Osteoblast (primary cell): ENCODE measurements at regions not wholly inside any gene's neighbourhood (a gene's known extent, or its start where the extent isn't known, plus 50 kb on each side); places are given as distances from the start of the nearest gene placed in this dataset.

ENCODE experiments used
- DNase-seq: peaks from one replicate; pipeline ENCODE4 v3.0.0; 2011; ENCODE audit warnings: low spot score, mixed read lengths; ENCODE audit not compliant: insufficient read length; ENCODE audit errors: missing footprints
- H2AFZ ChIP-seq: 2 replicates; pipeline ENCODE4 v1.6.0; 2011; ENCODE audit warnings: mild to moderate bottlenecking, low read length
- H3K27ac ChIP-seq: 2 replicates; pipeline ENCODE4 v1.5.1; 2011; ENCODE audit warnings: mild to moderate bottlenecking, low read depth, low read length, moderate library complexity
- H3K27me3 ChIP-seq: 2 replicates; pipeline ENCODE4 v1.6.0; 2012; ENCODE audit warnings: mild to moderate bottlenecking, control low read depth, inconsistent platforms, low read length, moderate library complexity; ENCODE audit not compliant: insufficient read depth
- H3K36me3 ChIP-seq: 2 replicates; pipeline ENCODE4 v1.5.1; 2011; ENCODE audit warnings: mild to moderate bottlenecking, low read length, control low read depth, moderate library complexity; ENCODE audit not compliant: insufficient read depth
- H3K4me1 ChIP-seq: 2 replicates; pipeline ENCODE4 v1.5.1; 2011; ENCODE audit warnings: mild to moderate bottlenecking, low read length, control low read depth, moderate library complexity; ENCODE audit not compliant: insufficient read depth
- H3K4me2 ChIP-seq: 2 replicates; pipeline ENCODE4 v1.6.0; 2011; ENCODE audit warnings: mild to moderate bottlenecking, low read length; ENCODE audit not compliant: insufficient read depth
- H3K4me3 ChIP-seq: fragments of 200-600 bp; sonication (generic); 3 replicates; pipeline ENCODE4 v1.5.1; 2012; ENCODE audit warnings: mild to moderate bottlenecking, low read length, inconsistent platforms; ENCODE audit not compliant: insufficient read depth
- H3K79me2 ChIP-seq: 2 replicates; pipeline ENCODE4 v1.6.0; 2012; ENCODE audit warnings: mild to moderate bottlenecking, low read length, control low read depth, inconsistent platforms; ENCODE audit not compliant: insufficient read depth
- H3K9me3 ChIP-seq: 2 replicates; pipeline ENCODE4 v1.5.1; 2011; ENCODE audit warnings: low read depth, low read length, control low read depth
- H4K20me1 ChIP-seq: 2 replicates; pipeline ENCODE4 v1.6.0; 2012; ENCODE audit warnings: mild to moderate bottlenecking, low read length, control low read depth; ENCODE audit not compliant: insufficient read depth
- CTCF ChIP-seq: IDR thresholded peaks from 2 replicates; pipeline ENCODE4 v1.5.1; 2011; ENCODE audit warnings: mild to moderate bottlenecking, low read depth, low read length, moderate library complexity; ENCODE audit errors: extremely low read depth

- Histone ChIP-seq H2AFZ (no peak overlapping the region), H3K4me1 (peaks cover 13% of the 10 kb centered on the region), H3K27ac (peak overlapping the region; percentile 23), H3K4me3 (no peak overlapping the region), H3K36me3 (no peaks in the 10 kb centered on the region), H3K27me3 (no peaks in the 10 kb centered on the region), H3K79me2 (no peaks in the 10 kb centered on the region), H4K20me1 (no peaks in the 10 kb centered on the region), H3K4me2 (peak overlapping the region; percentile 38), H3K9me3 (no peaks in the 10 kb centered on the region)
- TF ChIP-seq CTCF, result no peak
- peak; percentile 65 for DNase-seq
Measured at GRCh38 chr11:28963187-28963586, 855.0 kb downstream of the METTL15 start.

GRCh38 chr11:28962502-28962901 is 854.3 kb downstream of the METTL15 start:
- Histone ChIP-seq H3K79me2 (no peaks in the 10 kb centered on the region), H3K27ac (no peak overlapping the region), H3K4me3 (no peak overlapping the region), H3K4me2 (no peak overlapping the region), H3K27me3 (no peaks in the 10 kb centered on the region), H3K4me1 (peaks cover 13% of the 10 kb centered on the region), H3K36me3 (no peaks in the 10 kb centered on the region), H3K9me3 (no peaks in the 10 kb centered on the region), H2AFZ (no peak overlapping the region), H4K20me1 (no peaks in the 10 kb centered on the region)
- DNase-seq, result no peak
- TF ChIP-seq CTCF, result no peak

- H3K4me1 ChIP-seq, result peaks cover 13% of the 10 kb centered on the region
- DNase-seq, result no peak
- H3K27me3 ChIP-seq, result no peaks in the 10 kb centered on the region
- H3K4me2 ChIP-seq, result no peak overlapping the region
- H3K27ac ChIP-seq, result no peak overlapping the region
- no peaks in the 10 kb centered on the region for H4K20me1 ChIP-seq
- no peaks in the 10 kb centered on the region for H3K36me3 ChIP-seq
- H3K4me3 ChIP-seq, result no peak overlapping the region
- H3K79me2 ChIP-seq, result no peaks in the 10 kb centered on the region
- no peak overlapping the region for H2AFZ ChIP-seq
- TF ChIP-seq CTCF, result no peak
- H3K9me3 ChIP-seq, result no peaks in the 10 kb centered on the region
Measured at GRCh38 chr11:28961726-28962125, 853.5 kb downstream of the METTL15 start.

GRCh38 chr11:28956446-28956845 is 848.3 kb downstream of the METTL15 start:
- no peak for TF ChIP-seq CTCF
- H3K4me1 ChIP-seq, result no peaks in the 10 kb centered on the region
- no peaks in the 10 kb centered on the region for H3K27me3 ChIP-seq

More at GRCh38 chr11:28956446-28956845, 848.3 kb downstream of the METTL15 start:
- H2AFZ ChIP-seq, result no peak overlapping the region
- H3K27ac ChIP-seq, result no peak overlapping the region
- H4K20me1 ChIP-seq, result no peaks in the 10 kb centered on the region
- no peaks in the 10 kb centered on the region for H3K9me3 ChIP-seq
- no peak overlapping the region for H3K4me3 ChIP-seq
- H3K36me3 ChIP-seq, result no peaks in the 10 kb centered on the region
- no peaks in the 10 kb centered on the region for H3K79me2 ChIP-seq
- H3K4me2 ChIP-seq, result no peak overlapping the region
- no peak for DNase-seq
